Natural killer cell (primary cell): ENCODE measurements at regions not wholly inside any gene's neighbourhood (a gene's known extent, or its start where the extent isn't known, plus 50 kb on each side); places are given as distances from the start of the nearest gene placed in this dataset.
A peak's percentile ranks its signal among the peaks of the same experiment; 100 is the strongest.

Experiments used
- ATAC-seq, 3 donors: fragments of 150-1000 bp in 2 of 3; fragments of 200-7000 bp in 1 of 3; cut with Tn5 transposase; 1 replicate in 1 of 3; 2 replicates in 2 of 3; pipeline ENCODE4 v1.10.0; 2021; ENCODE audit warnings: mild to moderate bottlenecking in 2 of 3, moderate library complexity in 2 of 3
- DNase-seq, 2 donors: peaks; one replicate each; pipeline versions ENCODE4 v3.0.0 to v3.0.0-alpha.2; 2013 to 2021; ENCODE audit warnings: mixed read lengths in 1 of 2
- H3K27ac ChIP-seq: one replicate; pipeline ENCODE4 v1.5.1; 2013; ENCODE audit warnings: mild to moderate bottlenecking, low read length
- H3K27me3 ChIP-seq: one replicate; pipeline ENCODE4 v1.6.1; 2013; ENCODE audit warnings: low read length; ENCODE audit not compliant: control insufficient read depth, insufficient read depth
- H3K36me3 ChIP-seq: one replicate; pipeline ENCODE4 v1.6.1; 2013; ENCODE audit warnings: low read length; ENCODE audit not compliant: control insufficient read depth, insufficient read depth
- H3K4me1 ChIP-seq: one replicate; pipeline ENCODE4 v1.6.1; 2013; ENCODE audit warnings: low read length; ENCODE audit not compliant: control insufficient read depth, insufficient read depth
- H3K4me3 ChIP-seq: one replicate; pipeline ENCODE4 v1.5.1; 2013; ENCODE audit warnings: low read length
- H3K9me3 ChIP-seq: one replicate; pipeline ENCODE4 v1.6.1; 2013; ENCODE audit warnings: low read length; ENCODE audit not compliant: control insufficient read depth, insufficient read depth
- H3K27ac Mint-ChIP-seq, 2 donors: one replicate each; pipeline ENCODE4 v1.8.0; 2022; ENCODE audit warnings: mild to moderate bottlenecking in 2 of 2, mixed read lengths in 2 of 2, moderate library complexity in 1 of 2
- H3K27me3 Mint-ChIP-seq, 2 donors: one replicate each; pipeline ENCODE4 v1.8.0; 2022; ENCODE audit warnings: low read depth in 2 of 2, mixed read lengths in 2 of 2
- H3K36me3 Mint-ChIP-seq: one replicate; pipeline ENCODE4 v1.8.0; 2022; ENCODE audit warnings: mixed read lengths
- H3K4me1 Mint-ChIP-seq, 2 donors: one replicate each; pipeline ENCODE4 v1.8.0; 2022; ENCODE audit warnings: mixed read lengths in 2 of 2
- H3K4me3 Mint-ChIP-seq: one replicate; pipeline ENCODE4 v1.8.0; 2022; ENCODE audit warnings: mild to moderate bottlenecking, moderate library complexity, mixed read lengths
- H3K9me3 Mint-ChIP-seq, 2 donors: one replicate each; pipeline ENCODE4 v1.8.0; 2022; ENCODE audit warnings: mixed read lengths in 2 of 2
- WGBS: methylation state at CpG from one replicate; pipeline ENCODE4 v1.1.7; 2013; ENCODE audit warnings: missing lambda C conversion rate; ENCODE audit not compliant: insufficient coverage; 5-methylcytosine and 5-hydroxymethylcytosine counted together
- intact Hi-C: fragments of 100-400 bp; cut with micrococcal nuclease; formaldehyde crosslinking; loops from one replicate; pipeline ENCODE4 v1.14.2; 2022
- TF ChIP-seq, protein P1 (sequence below): fragments of 200-600 bp; IDR thresholded peaks from one replicate; pipeline ENCODE4 v1.8.0; 2022; ENCODE audit warnings: antibody characterized with exemption

GRCh38 chr6:166836785-166837718, 119.3 kb downstream of the RNASET2 start:
- no peak overlapping the region for H3K27ac Mint-ChIP-seq
- no peak overlapping the region for H3K4me3 ChIP-seq
- H3K4me1 ChIP-seq: no peaks in the 10 kb centered on the region
- H3K27me3 ChIP-seq: peaks cover 2% of the 10 kb centered on the region
- no peaks in the 10 kb centered on the region for H3K36me3 ChIP-seq
- DNase-seq: no peak
- 89% methylated on average over 33 of the region's 33 CpGs for WGBS
- no peaks in the 10 kb centered on the region for H3K9me3 ChIP-seq
- TF ChIP-seq, protein P1, sequence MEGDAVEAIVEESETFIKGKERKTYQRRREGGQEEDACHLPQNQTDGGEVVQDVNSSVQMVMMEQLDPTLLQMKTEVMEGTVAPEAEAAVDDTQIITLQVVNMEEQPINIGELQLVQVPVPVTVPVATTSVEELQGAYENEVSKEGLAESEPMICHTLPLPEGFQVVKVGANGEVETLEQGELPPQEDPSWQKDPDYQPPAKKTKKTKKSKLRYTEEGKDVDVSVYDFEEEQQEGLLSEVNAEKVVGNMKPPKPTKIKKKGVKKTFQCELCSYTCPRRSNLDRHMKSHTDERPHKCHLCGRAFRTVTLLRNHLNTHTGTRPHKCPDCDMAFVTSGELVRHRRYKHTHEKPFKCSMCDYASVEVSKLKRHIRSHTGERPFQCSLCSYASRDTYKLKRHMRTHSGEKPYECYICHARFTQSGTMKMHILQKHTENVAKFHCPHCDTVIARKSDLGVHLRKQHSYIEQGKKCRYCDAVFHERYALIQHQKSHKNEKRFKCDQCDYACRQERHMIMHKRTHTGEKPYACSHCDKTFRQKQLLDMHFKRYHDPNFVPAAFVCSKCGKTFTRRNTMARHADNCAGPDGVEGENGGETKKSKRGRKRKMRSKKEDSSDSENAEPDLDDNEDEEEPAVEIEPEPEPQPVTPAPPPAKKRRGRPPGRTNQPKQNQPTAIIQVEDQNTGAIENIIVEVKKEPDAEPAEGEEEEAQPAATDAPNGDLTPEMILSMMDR: no peak
- ATAC-seq: peak in 1 of 3 donors; percentile 14
- no peaks in the 10 kb centered on the region for H3K36me3 Mint-ChIP-seq
- no peak overlapping the region for H3K27ac ChIP-seq
- peaks cover 0 to 3% of the 10 kb centered on the region in 2 donors for H3K27me3 Mint-ChIP-seq
- no peak overlapping the region for H3K4me3 Mint-ChIP-seq
- H3K9me3 Mint-ChIP-seq: no peaks in the 10 kb centered on the region
- intact Hi-C loops: no loop called here
- no peaks in the 10 kb centered on the region for H3K4me1 Mint-ChIP-seq

DNA sequence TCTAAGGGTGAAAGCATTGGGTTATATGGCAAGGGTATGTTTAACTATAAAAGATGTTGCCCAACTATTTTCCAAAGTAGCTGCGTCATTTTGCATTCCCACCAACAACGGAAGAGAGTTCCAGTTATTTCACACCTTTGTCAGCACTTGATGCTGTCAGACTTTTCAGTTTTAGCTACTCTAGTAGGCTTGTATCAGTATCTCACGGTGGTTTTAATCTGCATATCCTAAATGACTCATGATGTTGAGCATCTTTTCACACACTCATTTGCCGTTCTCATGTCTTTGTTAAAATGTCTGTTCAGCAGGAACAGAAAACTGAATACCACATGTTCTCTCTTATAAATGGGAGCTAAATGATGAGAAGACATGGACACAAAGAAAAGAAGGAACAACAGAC, 122.3 kb downstream of the RNASET2 start:
- intact Hi-C loops: no loop called here
- H3K4me1 ChIP-seq: peaks cover 8% of the 10 kb centered on the region
- Mint-ChIP-seq H3K36me3 (no peaks in the 10 kb centered on the region), H3K4me3 (no peak overlapping the region), H3K27me3 (peaks cover 0 to 3% of the 10 kb centered on the region in 2 donors), H3K27ac (no peak overlapping the region), H3K4me1 (no peaks in the 10 kb centered on the region), H3K9me3 (no peaks in the 10 kb centered on the region)
- ATAC-seq (no peak), DNase-seq (no peak)
- TF ChIP-seq, protein P1: no peak
- H3K36me3 ChIP-seq: no peaks in the 10 kb centered on the region
- H3K27ac ChIP-seq: no peak overlapping the region
- 81% methylated on average over 4 of the region's 4 CpGs for WGBS
- H3K27me3 ChIP-seq: peaks cover 2% of the 10 kb centered on the region
- no peak overlapping the region for H3K4me3 ChIP-seq
- H3K9me3 ChIP-seq: no peaks in the 10 kb centered on the region

- H3K9me3 ChIP-seq: no peaks in the 10 kb centered on the region
- peaks cover 2% of the 10 kb centered on the region for H3K27me3 ChIP-seq
- DNase-seq (no peak), ATAC-seq (no peak)
- H3K27me3 Mint-ChIP-seq: peaks cover 0 to 6% of the 10 kb centered on the region in 2 donors
- H3K4me1 Mint-ChIP-seq: no peaks in the 10 kb centered on the region
- no peak overlapping the region for H3K4me3 Mint-ChIP-seq
- WGBS: 92% methylated on average over 10 of the region's 10 CpGs
- H3K4me3 ChIP-seq: no peak overlapping the region
- intact Hi-C loops: no loop called here
- no peaks in the 10 kb centered on the region for H3K36me3 ChIP-seq
- TF ChIP-seq, protein P1: no peak
- peaks cover 8% of the 10 kb centered on the region for H3K4me1 ChIP-seq
- no peaks in the 10 kb centered on the region for H3K9me3 Mint-ChIP-seq
- no peak overlapping the region for H3K27ac Mint-ChIP-seq
- no peaks in the 10 kb centered on the region for H3K36me3 Mint-ChIP-seq
- peak overlapping the region; percentile 16 for H3K27ac ChIP-seq
Measured at GRCh38 chr6:166830891-166831363, 125.4 kb downstream of the RNASET2 start.
